GM23248 (cell line): ENCODE measurements at regions not wholly inside any gene's neighbourhood (a gene's known extent, or its start where the extent isn't known, plus 50 kb on each side); places are given as distances from the start of the nearest gene placed in this dataset.

ENCODE experiments used
- EZH2 ChIP-seq: fragments of 200-600 bp; sonication (generic); IDR thresholded peaks from 2 replicates; pipeline ENCODE4 v1.6.1; 2018; ENCODE audit warnings: antibody characterized with exemption, mild to moderate bottlenecking; ENCODE audit not compliant: insufficient read depth, poor library complexity, severe bottlenecking
- EZH2phosphoT487 ChIP-seq: fragments of 200-600 bp; sonication (generic); IDR thresholded peaks from 2 replicates; pipeline ENCODE4 v1.6.1; 2018; ENCODE audit warnings: antibody characterized with exemption, moderate library complexity, mild to moderate bottlenecking, low read depth; ENCODE audit not compliant: insufficient read depth

GRCh38 chr5:163248333-163248732 lies 189.1 kb upstream of the CCNG1 start:
- no peak for TF ChIP-seq EZH2
- TF ChIP-seq EZH2phosphoT487 = no peak
